ENCODE measurements at regions not wholly inside any gene's neighbourhood (a gene's known extent, or its start where the extent isn't known, plus 50 kb on each side); places are given as distances from the start of the nearest gene placed in this dataset.
"Not testable (repeated sequence)": the region's sequence is repeated elsewhere in the genome, so short reads cannot be mapped to it uniquely, and the experiment has no call there.

DNA sequence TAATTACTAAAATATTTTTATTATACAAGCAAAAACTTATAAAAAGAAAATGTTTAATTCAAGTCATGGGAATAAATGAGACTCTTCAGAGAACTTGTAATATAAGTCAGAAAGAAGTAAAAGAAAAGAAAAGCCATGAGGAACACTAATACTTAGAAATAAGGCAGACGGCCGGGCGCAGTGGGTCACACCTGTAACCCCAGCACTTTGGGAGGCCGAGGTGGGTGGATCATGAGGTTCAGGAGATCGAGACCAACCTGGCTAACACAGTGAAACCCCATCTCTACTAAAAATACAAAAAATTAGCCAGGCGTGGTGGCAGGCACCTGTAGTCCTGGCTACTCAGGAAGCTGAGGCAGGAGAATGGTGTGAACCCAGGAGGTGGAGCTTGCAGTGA is 528.6 kb downstream of the IRS2 start:
- H3K27me3 ChIP-seq (replicated peaks; ENCODE audit: control insufficient read depth, insufficient read depth, low read length, poor library complexity, severe bottlenecking); H3K9me3 ChIP-seq (ENCODE audit: control insufficient read depth, low read length); H3K36me3 ChIP-seq (ENCODE audit: control insufficient read depth, insufficient read depth, low read length); H3K4me1 ChIP-seq (ENCODE audit: control insufficient read depth, insufficient read depth, low read length, poor library complexity, severe bottlenecking); H3K27ac ChIP-seq (ENCODE audit: insufficient read depth, low read length, poor library complexity, severe bottlenecking); H3K4me3 ChIP-seq (ENCODE audit: insufficient read depth, low read depth, low read length, poor library complexity, severe bottlenecking); DNase-seq: not testable (repeated sequence)

All from effector memory CD4-positive, alpha-beta T cell (primary cell).